ENCODE measurements at regions not wholly inside any gene's neighbourhood (a gene's known extent, or its start where the extent isn't known, plus 50 kb on each side); places are given as distances from the start of the nearest gene placed in this dataset.
"Not testable (repeated sequence)": the region's sequence is repeated elsewhere in the genome, so short reads cannot be mapped to it uniquely, and the experiment has no call there.

- peak; percentile 35 for DNase-seq
These were observed 133.0 kb upstream of the C11orf58 start for GRCh38 chr11:16605389-16605893.

DNA sequence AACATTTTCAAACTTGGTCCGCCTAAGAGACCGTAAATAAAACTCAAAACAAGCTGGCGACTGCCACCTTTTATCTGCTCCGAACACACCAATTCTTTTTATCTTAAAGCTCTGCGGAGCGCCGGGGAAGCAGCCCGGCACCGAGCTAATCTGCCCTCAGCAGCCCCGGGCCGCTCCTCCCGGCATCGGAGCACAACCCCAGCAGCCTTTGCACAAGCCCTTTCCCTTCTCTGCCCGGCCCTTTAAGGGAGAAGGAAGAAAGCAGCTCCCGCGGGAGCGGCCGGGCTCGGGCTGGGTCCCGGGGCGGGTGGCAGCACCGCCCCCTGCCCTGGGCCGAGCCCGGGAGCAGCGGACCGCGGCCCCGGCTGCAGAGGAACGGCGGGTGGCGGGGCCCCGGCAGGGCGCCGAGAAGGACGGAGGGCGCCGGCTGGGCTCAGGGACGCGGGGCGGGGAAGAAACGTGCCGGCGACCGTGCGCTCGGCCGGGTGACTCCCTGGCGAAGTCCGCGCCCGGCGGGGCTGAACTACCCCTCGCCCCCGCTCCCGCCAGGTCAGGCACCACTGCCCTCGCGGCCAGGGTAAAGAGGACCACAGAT lies 133.6 kb upstream of the C11orf58 start:
- no peak for DNase-seq

DNA sequence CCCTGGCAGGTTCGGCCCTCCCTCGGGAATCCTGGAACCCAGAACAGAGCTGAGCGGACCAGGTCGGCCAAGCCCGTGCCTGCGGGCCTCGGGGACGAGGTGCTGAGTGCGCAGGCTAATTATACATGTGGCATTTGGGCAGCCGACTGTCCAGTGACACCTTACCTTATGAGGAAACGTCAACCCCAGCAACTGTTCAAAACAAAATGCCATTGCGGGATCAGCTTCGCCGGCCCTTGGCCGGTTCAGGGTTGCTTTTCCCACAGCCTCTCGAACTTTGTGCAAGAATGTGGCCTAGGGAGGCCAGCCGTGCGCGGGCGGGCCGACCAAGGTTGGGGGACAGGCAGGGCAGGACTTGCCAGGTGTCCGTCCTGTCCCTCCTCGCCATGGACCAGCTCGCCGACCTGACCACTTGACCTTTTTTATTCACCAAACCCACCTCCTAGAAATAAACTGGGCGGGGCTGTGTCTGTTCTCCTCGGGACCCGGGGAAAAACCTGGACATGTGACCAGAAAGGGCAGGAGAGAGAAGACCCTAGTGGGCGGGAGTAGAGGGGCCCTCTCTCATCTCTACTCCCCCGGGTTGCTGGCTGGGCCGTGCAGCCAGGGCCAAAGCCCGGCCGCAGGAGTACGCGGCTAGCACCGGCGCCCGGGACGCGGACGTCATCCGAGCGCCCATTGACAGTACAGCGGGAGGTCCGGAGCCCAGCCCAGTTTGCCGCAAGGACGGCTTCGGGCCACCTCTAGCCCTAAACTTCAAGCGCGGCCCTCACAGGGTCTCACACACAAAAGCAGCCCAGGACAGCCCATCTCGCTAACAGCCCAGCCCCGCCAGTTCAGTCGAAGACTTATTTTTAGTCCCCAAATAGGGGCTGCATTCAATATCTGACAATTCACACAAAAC lies 134.3 kb upstream of the C11orf58 start:
- no peak for DNase-seq

- no peak for DNase-seq
These were observed 135.2 kb upstream of the C11orf58 start for GRCh38 chr11:16603245-16603644.

DNA sequence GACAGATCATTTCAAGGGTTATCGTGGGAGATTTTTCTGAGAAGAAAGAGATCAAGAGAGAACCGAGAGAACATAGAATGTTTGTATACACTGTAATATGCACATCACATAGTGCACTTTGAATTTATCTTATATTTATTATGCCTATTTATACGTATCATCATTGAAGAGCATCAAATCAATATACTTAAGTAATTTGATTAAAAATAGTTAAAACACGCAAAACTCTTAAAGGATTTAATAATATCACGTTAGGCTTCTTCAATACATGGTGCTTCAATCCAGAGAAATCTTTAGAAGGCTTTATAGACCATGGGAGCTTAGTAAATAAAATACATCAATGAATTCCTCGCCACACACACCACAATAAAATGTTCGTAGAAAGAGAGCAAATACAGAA lies 139.5 kb upstream of the C11orf58 start:
- no peak for DNase-seq

DNA sequence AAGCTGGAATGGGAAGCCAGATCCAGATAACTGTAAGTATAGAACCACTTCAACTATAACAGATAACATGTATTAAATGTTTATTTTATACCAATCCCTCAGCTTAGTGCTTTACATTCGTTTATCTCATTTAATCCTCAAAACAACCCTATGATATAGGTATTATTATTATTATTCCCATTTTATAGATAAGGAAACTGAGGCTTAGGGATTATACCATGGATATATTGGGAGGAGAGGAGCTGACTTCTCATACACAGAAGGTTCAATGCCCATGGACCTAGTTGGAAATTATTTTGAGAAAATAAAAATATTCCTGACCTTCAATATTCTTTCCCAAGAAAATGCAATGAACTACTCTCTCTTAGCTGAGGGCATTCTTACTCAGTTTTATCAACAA lies 140.4 kb upstream of the C11orf58 start:
- DNase-seq, result no peak

- no peak for DNase-seq
These were observed 142.2 kb upstream of the C11orf58 start for GRCh38 chr11:16596231-16596630.

DNA sequence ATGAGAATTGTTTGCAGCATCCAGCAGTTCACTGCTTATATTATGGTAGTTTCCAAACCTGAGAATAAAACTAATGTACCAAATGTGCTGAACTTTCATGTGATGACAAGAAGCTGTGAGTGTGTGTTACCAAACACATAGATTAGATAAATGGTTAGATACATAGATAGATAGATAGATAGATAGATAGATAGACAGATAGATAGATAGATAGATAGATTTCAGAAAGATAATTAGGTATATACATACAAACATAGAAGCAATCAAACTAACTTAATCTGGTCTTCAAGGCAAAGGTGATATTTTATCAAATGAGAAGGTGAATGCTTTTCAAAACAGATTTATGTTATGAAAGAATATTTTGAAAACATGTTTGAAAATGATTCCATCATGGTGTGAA lies 147.3 kb upstream of the C11orf58 start:
- no peak for DNase-seq

- no peak for DNase-seq
These were observed 150.8 kb upstream of the C11orf58 start for GRCh38 chr11:16587670-16588069.

GRCh38 chr11:16584569-16584968 lies 153.9 kb upstream of the C11orf58 start:
- DNase-seq, result no peak

GRCh38 chr11:16581078-16581477 lies 157.4 kb upstream of the C11orf58 start:
- not testable (repeated sequence) for DNase-seq

GRCh38 chr11:16577490-16577889 lies 161.0 kb upstream of the C11orf58 start:
- no peak for DNase-seq

GRCh38 chr11:16574889-16575288 lies 163.6 kb upstream of the C11orf58 start:
- DNase-seq, result not testable (repeated sequence)

DNA sequence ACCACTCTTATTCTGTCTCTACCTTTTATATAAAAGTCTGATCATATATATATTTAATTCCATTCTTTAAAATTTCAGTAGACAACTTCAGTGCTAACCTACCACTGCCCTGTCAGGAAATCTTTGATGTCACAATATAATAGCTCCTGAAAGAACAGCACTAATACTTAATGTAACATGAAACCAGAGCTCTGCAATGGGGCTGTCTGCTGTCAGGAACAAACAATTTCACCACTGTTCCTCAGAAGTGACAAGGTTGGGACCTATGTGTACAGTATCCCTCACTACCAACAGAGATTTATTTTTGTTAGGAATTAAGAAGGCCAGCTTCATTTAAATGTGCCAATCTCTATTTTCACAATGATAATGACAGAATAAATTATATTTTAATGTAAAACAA lies 165.5 kb upstream of the C11orf58 start:
- DNase-seq, result no peak

DNA sequence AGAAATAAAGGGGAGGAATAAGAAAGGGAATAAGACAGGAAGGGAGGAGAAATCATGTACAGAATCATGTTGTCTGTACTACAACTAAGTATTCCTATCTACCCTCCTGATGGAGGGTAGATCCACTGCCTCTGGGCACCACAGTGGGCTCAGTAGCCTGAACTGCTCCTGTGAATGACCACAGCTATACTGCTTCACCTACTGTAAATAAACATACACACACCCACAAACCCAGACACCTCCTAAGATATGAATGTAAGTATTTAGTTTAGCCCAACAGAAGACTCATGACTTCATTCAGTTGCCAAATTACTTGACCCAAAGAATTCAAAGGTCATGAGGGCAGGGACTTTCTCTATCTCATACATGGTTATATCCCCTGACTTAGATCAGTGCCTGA lies 177.3 kb upstream of the C11orf58 start:
- DNase-seq, result no peak

GRCh38 chr11:16558494-16558893 lies 180.0 kb upstream of the C11orf58 start:
- DNase-seq, result no peak

DNA sequence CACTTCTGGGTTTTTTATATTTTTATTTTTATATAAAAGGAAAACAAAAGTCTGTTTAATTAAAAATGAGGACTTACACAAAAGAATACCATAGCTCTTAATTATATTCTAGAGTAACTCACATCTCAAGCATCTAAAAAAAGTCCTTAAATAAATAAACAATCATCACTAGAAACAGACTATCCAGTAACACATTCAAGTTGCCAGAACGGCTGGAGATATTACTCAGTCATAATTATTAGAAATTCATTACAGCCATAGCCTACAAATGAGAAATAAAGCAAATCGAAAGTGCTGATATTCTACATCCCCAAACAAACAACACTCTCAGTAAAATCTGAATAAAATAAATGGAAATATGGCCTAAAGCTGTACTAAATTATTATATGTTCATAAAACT lies 182.5 kb upstream of the C11orf58 start:
- no peak for DNase-seq

DNA sequence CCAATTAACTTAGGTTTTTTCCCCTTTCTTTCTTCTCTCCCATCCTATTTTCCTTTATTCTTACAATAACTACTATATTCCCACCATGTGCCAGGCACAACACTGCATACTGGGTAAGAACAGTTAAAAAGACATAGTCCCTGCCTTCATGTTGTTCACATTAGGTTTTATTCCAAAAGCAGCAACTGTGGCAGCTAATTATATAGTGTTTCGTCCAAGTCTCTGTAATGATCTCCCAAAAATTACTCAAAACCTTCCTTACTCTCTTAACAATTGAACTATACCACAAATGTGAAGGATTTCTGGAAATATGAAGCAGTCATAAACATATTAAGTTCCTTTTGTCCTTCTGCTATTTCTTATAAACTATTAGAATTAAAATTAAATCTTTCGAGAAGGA lies 184.1 kb upstream of the C11orf58 start:
- DNase-seq, result no peak

- DNase-seq, result no peak
These were observed 190.6 kb upstream of the C11orf58 start for GRCh38 chr11:16547879-16548278.

- no peak for DNase-seq
These were observed 187.3 kb upstream of the SOX6 start for GRCh38 chr11:16543642-16544041.

- DNase-seq, result no peak
These were observed 186.0 kb upstream of the SOX6 start for GRCh38 chr11:16542353-16542752.

- DNase-seq, result no peak
These were observed 180.2 kb upstream of the SOX6 start for GRCh38 chr11:16536513-16536912.

DNA sequence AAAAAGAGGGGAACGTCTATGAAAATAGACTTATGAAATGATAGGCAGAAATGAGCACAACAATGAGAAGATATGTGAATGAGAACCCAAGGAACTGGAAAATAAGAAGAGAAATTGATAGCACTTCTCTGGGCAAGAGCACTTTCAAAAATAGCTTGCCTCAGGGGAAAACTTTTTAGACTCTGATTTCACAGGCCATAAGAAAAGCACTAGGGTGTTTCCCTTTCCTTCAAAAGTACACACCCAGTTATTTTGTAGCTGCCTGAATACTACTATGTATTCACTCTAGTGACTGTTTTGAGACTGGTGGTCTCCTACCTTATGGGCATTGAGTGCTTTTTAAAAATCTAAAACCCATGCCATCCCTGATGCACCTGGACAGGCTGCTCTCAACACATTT lies 172.3 kb upstream of the SOX6 start:
- no peak for DNase-seq

GRCh38 chr11:16527525-16528246 lies 171.3 kb upstream of the SOX6 start:
- no peak for DNase-seq
